IPS-18c (cell line): ENCODE measurements at regions not wholly inside any gene's neighbourhood (a gene's known extent, or its start where the extent isn't known, plus 50 kb on each side); places are given as distances from the start of the nearest gene placed in this dataset.
A peak's percentile ranks its signal among the peaks of the same experiment; 100 is the strongest.
"Not testable (repeated sequence)": the region's sequence is repeated elsewhere in the genome, so short reads cannot be mapped to it uniquely, and the experiment has no call there.

Experiments used
- H3K4me3 ChIP-seq: 2 replicates; pipeline ENCODE4 v1.7.0; 2013; ENCODE audit warnings: low read depth, mild to moderate bottlenecking, low read length, moderate library complexity; ENCODE audit not compliant: insufficient read depth
- H3K9me3 ChIP-seq: one replicate; pipeline ENCODE4 v1.6.1; 2013; ENCODE audit warnings: mild to moderate bottlenecking, low read length, moderate library complexity; ENCODE audit not compliant: control insufficient read depth, insufficient read depth

DNA sequence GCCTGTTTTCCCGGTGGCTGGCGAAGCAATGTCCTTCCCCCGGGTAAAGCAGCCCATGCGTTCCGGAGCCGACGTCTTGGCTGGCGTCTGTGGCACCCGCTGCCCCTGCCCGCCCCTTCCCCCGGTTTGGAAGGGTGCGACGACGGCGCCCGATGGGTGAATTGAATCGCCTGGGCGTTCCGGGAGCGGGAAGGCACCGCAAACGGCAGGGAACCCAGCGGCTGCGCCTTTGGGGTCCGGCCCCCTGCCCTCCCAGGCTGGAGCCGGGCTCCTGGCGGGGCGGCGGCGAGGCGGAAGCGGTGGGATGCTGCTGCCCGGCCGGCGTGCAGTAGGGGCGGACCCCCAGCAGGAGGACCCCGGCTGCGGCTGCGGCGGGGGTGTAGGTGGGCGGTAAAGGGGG lies 123.6 kb upstream of the RHOU start:
- not testable (repeated sequence) for H3K9me3 ChIP-seq, H3K4me3 ChIP-seq

DNA sequence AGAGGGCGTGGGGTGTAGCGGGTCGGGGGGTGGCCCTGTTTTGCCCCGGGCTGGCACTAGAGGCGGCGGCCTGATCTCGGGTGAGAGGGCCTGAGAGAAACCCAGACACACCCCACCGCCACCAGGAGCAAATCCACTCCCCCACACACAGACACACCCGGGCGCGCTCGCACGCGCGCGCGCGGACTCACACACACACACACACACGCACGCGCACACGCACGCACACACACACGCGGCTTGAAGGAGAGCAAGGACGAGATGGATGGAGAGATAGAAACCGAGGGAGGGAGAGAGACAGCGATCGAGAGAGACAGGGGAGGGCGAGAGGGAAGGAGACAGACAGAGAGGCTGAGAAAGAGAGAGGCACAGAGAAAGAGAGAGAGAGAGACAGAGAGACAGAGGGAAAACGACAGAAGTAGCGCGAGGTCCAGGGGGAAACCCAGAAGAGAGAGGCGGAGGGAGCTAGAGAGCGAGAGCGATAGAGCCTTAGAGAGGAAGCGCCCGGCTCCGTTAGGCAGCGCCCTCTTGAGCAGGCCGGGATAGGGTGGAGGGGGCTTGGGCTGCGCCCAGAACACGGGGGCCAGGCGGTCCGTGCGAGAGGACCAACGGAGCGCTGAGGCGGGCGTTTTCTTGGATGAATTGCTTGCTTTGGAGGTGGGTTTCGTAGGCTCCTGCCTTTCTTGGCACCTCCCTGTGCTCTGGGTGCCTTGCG lies 113.1 kb upstream of the RHOU start:
- H3K9me3 ChIP-seq, H3K4me3 ChIP-seq: not testable (repeated sequence)

GRCh38 chr1:228626481-228626880 lies 108.8 kb upstream of the RHOU start:
- not testable (repeated sequence) for H3K9me3 ChIP-seq, H3K4me3 ChIP-seq

- not testable (repeated sequence) for H3K4me3 ChIP-seq, H3K9me3 ChIP-seq
Measured at GRCh38 chr1:228632858-228633257, 102.4 kb upstream of the RHOU start.

GRCh38 chr1:228635304-228635703 lies 100.0 kb upstream of the RHOU start:
- not testable (repeated sequence) for H3K9me3 ChIP-seq
- H3K4me3 ChIP-seq = peak overlapping the region; percentile 48; the same call in 1 of the 2 replicates

- not testable (repeated sequence) for H3K9me3 ChIP-seq, H3K4me3 ChIP-seq
Measured at GRCh38 chr1:228637529-228637928, 97.8 kb upstream of the RHOU start.

- H3K9me3 ChIP-seq = peaks cover 2% of the 10 kb centered on the region
- H3K4me3 ChIP-seq = peak overlapping the region; percentile 69
Measured at GRCh38 chr1:228646717-228647522, 88.4 kb upstream of the RHOU start.

- H3K9me3 ChIP-seq = peaks cover 2% of the 10 kb centered on the region
Measured at GRCh38 chr1:228647523-228648444, 87.5 kb upstream of the RHOU start.

GRCh38 chr1:228648647-228649383 lies 86.5 kb upstream of the RHOU start:
- Histone ChIP-seq H3K9me3 (peaks cover 2% of the 10 kb centered on the region), H3K4me3 (no peak overlapping the region; the same call in 1 of the 2 replicates)

More at GRCh38 chr1:228647523-228648444, 87.5 kb upstream of the RHOU start:
- H3K4me3 ChIP-seq = peak overlapping the region; percentile 69

GRCh38 chr1:228650141-228650540 lies 85.1 kb upstream of the RHOU start:
- peaks cover 2% of the 10 kb centered on the region for H3K9me3 ChIP-seq
- no peak overlapping the region for H3K4me3 ChIP-seq

DNA sequence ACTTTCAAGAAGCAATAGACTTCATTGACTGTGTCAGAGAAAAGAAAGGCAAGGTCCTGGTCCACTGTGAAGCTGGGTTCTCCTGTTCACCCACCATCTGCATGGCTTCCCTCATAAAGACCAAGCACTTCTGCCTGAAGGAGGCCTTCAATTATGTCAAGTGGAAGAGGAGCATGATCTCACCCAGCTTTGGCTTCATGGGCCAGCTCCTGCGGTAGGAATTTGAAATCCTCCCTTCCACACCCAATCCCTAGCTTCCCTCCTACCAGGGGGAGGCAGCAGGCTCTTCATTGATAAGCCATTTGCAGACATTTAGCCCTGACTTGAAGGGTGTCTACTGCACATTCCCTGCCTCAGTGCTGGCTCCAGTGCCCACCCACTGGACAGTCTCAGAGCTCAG lies 84.3 kb upstream of the RHOU start:
- H3K9me3 ChIP-seq = peaks cover 2% of the 10 kb centered on the region
- no peak overlapping the region for H3K4me3 ChIP-seq

DNA sequence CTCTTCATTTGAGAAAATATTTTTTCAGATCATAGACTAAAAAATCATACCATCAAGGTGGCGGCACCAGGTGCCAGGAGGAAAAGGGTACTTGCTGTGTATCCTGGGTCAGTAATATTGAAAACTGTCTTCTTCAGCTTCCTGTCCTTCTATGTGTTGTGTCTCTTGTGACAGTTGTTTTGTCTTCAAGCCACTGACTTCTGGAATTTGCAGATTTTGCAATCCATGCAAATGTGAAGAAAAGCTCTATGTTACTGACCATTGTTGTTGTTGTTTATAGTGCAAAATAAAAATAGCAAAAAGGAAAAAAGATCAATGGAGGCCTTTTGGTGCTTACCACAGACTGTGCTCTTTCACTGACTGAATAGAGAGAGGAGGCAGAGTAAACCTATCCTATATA lies 83.2 kb upstream of the RHOU start:
- H3K9me3 ChIP-seq = peaks cover 2% of the 10 kb centered on the region

DNA sequence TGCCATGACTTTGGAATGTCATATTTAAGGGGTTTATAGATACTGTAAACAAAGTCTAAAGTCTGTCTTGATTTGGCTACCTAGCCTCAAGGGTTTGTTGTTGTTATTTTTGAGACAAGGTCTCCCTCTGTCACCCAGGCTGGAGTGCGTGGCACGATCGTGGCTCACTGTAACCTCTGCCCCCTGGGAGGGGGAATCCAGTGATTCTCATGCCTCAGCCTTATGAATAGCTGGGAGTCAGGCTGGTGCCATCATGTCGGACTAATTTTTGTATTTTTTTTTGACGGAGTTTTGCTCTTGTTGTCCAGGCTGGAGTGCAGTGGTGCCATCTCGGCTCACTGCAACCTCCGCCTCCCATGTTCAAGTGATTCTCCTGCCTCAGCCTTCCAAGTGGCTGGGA lies 82.2 kb upstream of the RHOU start:
- H3K4me3 ChIP-seq, H3K9me3 ChIP-seq: not testable (repeated sequence)

More for the DNA sequence above, 83.2 kb upstream of the RHOU start:
- H3K4me3 ChIP-seq = no peak overlapping the region

GRCh38 chr1:228653748-228654147 lies 81.5 kb upstream of the RHOU start:
- Histone ChIP-seq H3K9me3 (peaks cover 2% of the 10 kb centered on the region), H3K4me3 (no peak overlapping the region)

- peaks cover 2% of the 10 kb centered on the region for H3K9me3 ChIP-seq
- H3K4me3 ChIP-seq = no peak overlapping the region
Measured at GRCh38 chr1:228655796-228656394, 79.4 kb upstream of the RHOU start.

GRCh38 chr1:228662007-228662689 lies 73.1 kb upstream of the RHOU start:
- not testable (repeated sequence) for H3K9me3 ChIP-seq, H3K4me3 ChIP-seq
